Activated CD4-positive, alpha-beta T cell treated with anti-CD3 and anti-CD28 coated beads, Interleukin-2, amount 10 ng/mL, durations not matched to agents 24 days and 14 days (primary cell): ENCODE measurements at regions not wholly inside any gene's neighbourhood (a gene's known extent, or its start where the extent isn't known, plus 50 kb on each side); places are given as distances from the start of the nearest gene placed in this dataset.

ENCODE experiments used
- DNase-seq: peaks from one replicate; pipeline ENCODE4 v3.0.0; 2022
- H3K27ac Mint-ChIP-seq: one replicate; pipeline ENCODE4 v1.8.0; 2022; ENCODE audit warnings: mild to moderate bottlenecking, mixed read lengths
- H3K27me3 Mint-ChIP-seq: one replicate; pipeline ENCODE4 v1.8.0; 2022; ENCODE audit warnings: mixed read lengths
- H3K36me3 Mint-ChIP-seq: one replicate; pipeline ENCODE4 v1.8.0; 2022; ENCODE audit warnings: low read depth, mild to moderate bottlenecking, mixed read lengths
- H3K4me1 Mint-ChIP-seq: one replicate; pipeline ENCODE4 v1.8.0; 2021; ENCODE audit warnings: mixed read lengths
- H3K4me3 Mint-ChIP-seq: one replicate; pipeline ENCODE4 v1.8.0; 2022; ENCODE audit warnings: mild to moderate bottlenecking, moderate library complexity, mixed read lengths
- H3K9me3 Mint-ChIP-seq: one replicate; pipeline ENCODE4 v1.8.0; 2021; ENCODE audit warnings: mixed read lengths
- intact Hi-C: fragments of 100-400 bp; cut with micrococcal nuclease; formaldehyde crosslinking; loops from one replicate; pipeline ENCODE4 v1.15.1; 2023

DNA sequence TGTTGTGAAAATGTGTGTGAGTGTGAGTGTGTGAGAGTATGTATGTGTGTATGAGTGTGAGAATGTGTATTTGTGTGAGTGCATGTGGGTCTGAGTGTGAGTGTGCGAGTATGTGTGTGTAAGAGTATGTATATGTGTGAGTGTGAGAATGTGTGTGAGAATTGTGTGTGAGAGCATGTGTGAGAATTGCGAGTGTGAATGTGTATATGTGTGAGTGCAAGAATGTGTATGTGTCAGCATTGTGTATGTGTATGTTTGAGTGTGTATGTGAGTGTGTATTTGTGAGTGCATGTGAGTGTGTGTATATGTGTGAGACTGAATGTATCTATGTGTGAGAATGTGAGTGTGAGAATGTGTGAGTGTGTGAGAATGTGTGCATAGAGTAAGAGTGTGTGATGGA is 72.0 kb upstream of the PCBD1 start:
- Mint-ChIP-seq H3K27ac (no peak overlapping the region), H3K36me3 (no peaks in the 10 kb centered on the region), H3K27me3 (no peaks in the 10 kb centered on the region), H3K4me3 (no peak overlapping the region), H3K4me1 (no peaks in the 10 kb centered on the region), H3K9me3 (no peaks in the 10 kb centered on the region)
- no peak for DNase-seq
- intact Hi-C loops, result no loop called here

- Mint-ChIP-seq H3K36me3 (no peaks in the 10 kb centered on the region), H3K4me1 (no peaks in the 10 kb centered on the region), H3K4me3 (no peak overlapping the region), H3K27ac (no peak overlapping the region), H3K27me3 (no peaks in the 10 kb centered on the region), H3K9me3 (no peaks in the 10 kb centered on the region)
- intact Hi-C loops, result no loop called here
- no peak for DNase-seq
Measured at GRCh38 chr10:70960783-70961570, 72.6 kb upstream of the PCBD1 start.

GRCh38 chr10:70962686-70963085 is 74.3 kb upstream of the PCBD1 start:
- Mint-ChIP-seq H3K4me1 (no peaks in the 10 kb centered on the region), H3K4me3 (no peak overlapping the region), H3K36me3 (no peaks in the 10 kb centered on the region), H3K27ac (no peak overlapping the region), H3K9me3 (no peaks in the 10 kb centered on the region), H3K27me3 (no peaks in the 10 kb centered on the region)
- DNase-seq, result no peak
- intact Hi-C loops, result no loop called here

DNA sequence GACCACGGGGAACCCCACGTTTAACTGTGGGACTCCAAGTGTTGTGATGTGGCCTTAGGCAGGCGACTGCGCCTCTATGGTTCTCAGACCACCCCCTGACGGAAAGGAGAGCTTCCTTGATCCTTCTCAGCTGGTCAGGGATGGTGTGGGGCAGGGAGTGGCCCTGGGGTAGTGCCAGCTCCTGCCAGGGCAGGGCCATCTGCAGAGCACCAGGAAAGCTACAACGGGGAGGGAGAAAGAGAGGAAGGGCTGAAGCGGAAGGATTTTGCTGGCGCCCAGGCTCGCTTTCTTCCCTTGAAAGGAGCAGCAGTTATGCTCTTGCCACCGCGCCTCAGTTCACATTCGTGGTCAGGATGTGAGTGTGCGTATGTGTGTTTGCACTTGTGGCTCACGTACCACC is 74.9 kb upstream of the PCBD1 start:
- Mint-ChIP-seq H3K4me3 (no peak overlapping the region), H3K9me3 (no peaks in the 10 kb centered on the region), H3K27me3 (no peaks in the 10 kb centered on the region), H3K36me3 (no peaks in the 10 kb centered on the region), H3K27ac (no peak overlapping the region), H3K4me1 (peaks cover under 1% of the 10 kb centered on the region)
- intact Hi-C loops, result no loop called here
- no peak for DNase-seq

- Mint-ChIP-seq H3K4me3 (no peak overlapping the region), H3K4me1 (peaks cover 2% of the 10 kb centered on the region), H3K27ac (no peak overlapping the region), H3K9me3 (no peaks in the 10 kb centered on the region), H3K36me3 (no peaks in the 10 kb centered on the region), H3K27me3 (no peaks in the 10 kb centered on the region)
- no peak for DNase-seq
- intact Hi-C loops, result no loop called here
Measured at GRCh38 chr10:70964245-70964644, 75.9 kb upstream of the PCBD1 start.

- Mint-ChIP-seq H3K27me3 (no peaks in the 10 kb centered on the region), H3K9me3 (no peaks in the 10 kb centered on the region), H3K36me3 (no peaks in the 10 kb centered on the region), H3K4me3 (no peak overlapping the region), H3K27ac (no peak overlapping the region), H3K4me1 (peaks cover 2% of the 10 kb centered on the region)
- intact Hi-C loops, result no loop called here
- DNase-seq, result no peak
Measured at GRCh38 chr10:70964881-70965280, 76.5 kb upstream of the PCBD1 start.

DNA sequence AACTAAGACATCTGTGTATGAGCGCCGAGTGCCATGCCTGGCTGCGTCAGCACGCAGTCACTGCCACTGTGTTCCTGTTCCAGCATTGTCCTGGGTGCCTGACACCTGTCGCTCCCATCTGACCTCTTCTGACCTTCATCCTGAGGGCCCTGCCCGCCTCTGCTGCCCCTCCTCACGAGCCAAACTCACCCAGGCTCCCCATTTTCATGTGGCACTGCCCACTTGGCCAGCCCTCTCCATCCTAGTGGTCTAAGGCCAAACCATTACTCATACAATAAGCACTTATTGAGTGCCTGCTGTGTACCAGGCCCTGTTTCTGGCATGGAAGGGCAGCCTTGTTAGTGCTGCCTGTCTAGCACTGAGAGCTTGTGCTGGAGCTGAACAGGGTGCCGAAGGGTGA is 77.2 kb upstream of the PCBD1 start:
- Mint-ChIP-seq H3K36me3 (no peaks in the 10 kb centered on the region), H3K4me3 (no peak overlapping the region), H3K4me1 (peaks cover 2% of the 10 kb centered on the region), H3K27me3 (peaks cover under 1% of the 10 kb centered on the region), H3K9me3 (no peaks in the 10 kb centered on the region), H3K27ac (no peak overlapping the region)
- intact Hi-C loops, result no loop called here
- DNase-seq, result no peak

- no peak for DNase-seq
- intact Hi-C loops, result no loop called here
Measured at GRCh38 chr10:70966646-70967553, 78.5 kb upstream of the PCBD1 start.

DNA sequence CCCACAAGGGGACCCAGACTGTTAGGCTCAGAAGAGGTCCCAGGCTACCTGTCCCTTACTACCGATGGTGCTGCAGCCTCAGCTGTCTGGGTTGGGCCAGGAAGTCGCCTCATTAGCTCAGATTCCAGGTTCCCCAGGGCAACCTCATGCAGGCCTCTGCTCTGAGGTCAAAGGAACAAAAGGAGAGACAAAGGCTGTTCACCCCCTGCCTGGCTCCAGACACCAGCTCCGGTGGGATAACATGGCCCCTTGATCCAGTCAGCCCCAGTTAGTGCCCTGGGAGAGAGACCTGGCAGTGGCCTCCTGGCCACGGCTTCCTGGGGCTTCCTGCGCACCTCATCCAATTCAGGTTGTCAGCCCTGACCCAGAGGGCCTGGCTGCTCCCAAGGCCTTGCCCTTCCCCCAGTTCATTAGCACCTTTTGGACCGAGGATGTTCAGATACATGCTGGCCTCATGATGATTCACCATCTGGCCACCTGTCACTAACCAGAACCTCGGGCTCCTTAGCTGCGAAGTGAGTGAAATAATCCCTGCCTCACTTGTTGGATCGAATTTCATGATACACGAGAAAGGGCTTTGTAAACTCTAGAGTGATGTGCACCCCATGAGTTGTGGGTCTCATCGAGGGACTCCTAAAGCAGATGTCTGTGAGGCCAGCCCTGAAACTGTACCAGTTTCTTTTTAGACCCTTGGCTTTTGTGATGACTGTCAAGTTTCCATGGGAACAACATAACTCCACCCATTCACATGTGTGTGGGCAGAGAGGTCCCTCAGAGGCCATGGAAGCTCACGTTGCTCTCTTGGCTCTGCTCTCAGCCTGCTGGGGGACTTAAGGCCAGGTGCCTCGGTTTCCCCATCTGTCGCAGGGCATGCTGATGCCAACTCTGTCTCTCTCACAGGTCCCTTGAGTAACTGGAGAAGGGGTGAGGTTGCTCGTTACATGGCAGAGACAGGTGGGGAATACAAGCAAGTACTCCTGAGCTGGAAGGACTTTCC is 79.5 kb upstream of the PCBD1 start:
- Mint-ChIP-seq H3K4me3 (no peak overlapping the region), H3K36me3 (no peaks in the 10 kb centered on the region), H3K9me3 (peaks cover 4% of the 10 kb centered on the region), H3K4me1 (peaks cover 2% of the 10 kb centered on the region), H3K27ac (no peak overlapping the region), H3K27me3 (peaks cover 12% of the 10 kb centered on the region)
- intact Hi-C loops, result no loop called here
- DNase-seq, result no peak

More at GRCh38 chr10:70966646-70967553, 78.5 kb upstream of the PCBD1 start:
- H3K36me3 Mint-ChIP-seq, result no peaks in the 10 kb centered on the region
- no peak overlapping the region for H3K4me3 Mint-ChIP-seq
- no peak overlapping the region for H3K27ac Mint-ChIP-seq
- H3K27me3 Mint-ChIP-seq, result peaks cover 7% of the 10 kb centered on the region
- H3K9me3 Mint-ChIP-seq, result peaks cover 4% of the 10 kb centered on the region
- peaks cover 2% of the 10 kb centered on the region for H3K4me1 Mint-ChIP-seq

- H3K27ac Mint-ChIP-seq, result no peak overlapping the region
- peaks cover 18% of the 10 kb centered on the region for H3K27me3 Mint-ChIP-seq
- intact Hi-C loops, result no loop called here
- peaks cover 2% of the 10 kb centered on the region for H3K4me1 Mint-ChIP-seq
- no peaks in the 10 kb centered on the region for H3K36me3 Mint-ChIP-seq
- H3K9me3 Mint-ChIP-seq, result peaks cover 4% of the 10 kb centered on the region
- H3K4me3 Mint-ChIP-seq, result no peak overlapping the region
- DNase-seq, result no peak
Measured at GRCh38 chr10:70969188-70969587, 80.8 kb upstream of the PCBD1 start.

GRCh38 chr10:70970830-70971229 is 82.5 kb upstream of the PCBD1 start:
- peaks cover 4% of the 10 kb centered on the region for H3K9me3 Mint-ChIP-seq
- H3K27me3 Mint-ChIP-seq, result peaks cover 20% of the 10 kb centered on the region
- DNase-seq, result no peak
- intact Hi-C loops, result no loop called here
- peaks cover 2% of the 10 kb centered on the region for H3K4me1 Mint-ChIP-seq
- no peaks in the 10 kb centered on the region for H3K36me3 Mint-ChIP-seq
- no peak overlapping the region for H3K4me3 Mint-ChIP-seq
- H3K27ac Mint-ChIP-seq, result no peak overlapping the region

- H3K27me3 Mint-ChIP-seq, result peaks cover 25% of the 10 kb centered on the region
- no peak for DNase-seq
- no peak overlapping the region for H3K4me3 Mint-ChIP-seq
- no peak overlapping the region for H3K27ac Mint-ChIP-seq
- H3K4me1 Mint-ChIP-seq, result peaks cover under 1% of the 10 kb centered on the region
- H3K9me3 Mint-ChIP-seq, result peaks cover 4% of the 10 kb centered on the region
- no peaks in the 10 kb centered on the region for H3K36me3 Mint-ChIP-seq
- intact Hi-C loops, result no loop called here
Measured at GRCh38 chr10:70973275-70973674, 84.9 kb upstream of the PCBD1 start.

- Mint-ChIP-seq H3K36me3 (no peaks in the 10 kb centered on the region), H3K4me1 (no peaks in the 10 kb centered on the region), H3K4me3 (no peak overlapping the region), H3K9me3 (peaks cover 4% of the 10 kb centered on the region), H3K27me3 (peaks cover 25% of the 10 kb centered on the region), H3K27ac (no peak overlapping the region)
- intact Hi-C loops, result no loop called here
- DNase-seq, result no peak
Measured at GRCh38 chr10:70974351-70974901, 86.1 kb upstream of the PCBD1 start.
